ENCODE measurements at regions not wholly inside any gene's neighbourhood (a gene's known extent, or its start where the extent isn't known, plus 50 kb on each side); places are given as distances from the start of the nearest gene placed in this dataset.

GRCh38 chr10:128295003-128295402 is 168.8 kb upstream of the MKI67 start:
- H3K4me1 ChIP-seq (ENCODE audit: insufficient read depth, poor library complexity, severe bottlenecking) = no peaks in the 10 kb centered on the region
- H3K9me3 ChIP-seq (ENCODE audit: severe bottlenecking) = no peaks in the 10 kb centered on the region
- no peak for TF ChIP-seq CTCF (IDR thresholded peaks at IDR 0.05; ENCODE audit: poor library complexity, severe bottlenecking)
- no peak for ATAC-seq (ENCODE audit: low read depth)
- H3K27ac ChIP-seq (ENCODE audit: poor library complexity, severe bottlenecking) = no peak overlapping the region
- DNase-seq (ENCODE audit: low spot score) = no peak
- no peak overlapping the region for H3K4me3 ChIP-seq (ENCODE audit: severe bottlenecking)
- no peaks in the 10 kb centered on the region for H3K36me3 ChIP-seq (ENCODE audit: low read depth)
- H3K27me3 ChIP-seq (ENCODE audit: insufficient read depth, poor library complexity, severe bottlenecking) = no peaks in the 10 kb centered on the region

GRCh38 chr10:128296253-128297007 is 170.2 kb upstream of the MKI67 start:
- no peaks in the 10 kb centered on the region for H3K4me1 ChIP-seq (ENCODE audit: insufficient read depth, poor library complexity, severe bottlenecking)
- H3K27me3 ChIP-seq (ENCODE audit: insufficient read depth, poor library complexity, severe bottlenecking) = no peaks in the 10 kb centered on the region
- no peaks in the 10 kb centered on the region for H3K9me3 ChIP-seq (ENCODE audit: severe bottlenecking)
- H3K36me3 ChIP-seq (ENCODE audit: low read depth) = no peaks in the 10 kb centered on the region
- no peak overlapping the region for H3K27ac ChIP-seq (ENCODE audit: poor library complexity, severe bottlenecking)
- no peak overlapping the region for H3K4me3 ChIP-seq (ENCODE audit: severe bottlenecking)
- TF ChIP-seq CTCF (IDR thresholded peaks at IDR 0.05; ENCODE audit: poor library complexity, severe bottlenecking) = no peak
- ATAC-seq (ENCODE audit: low read depth) (no peak), DNase-seq (ENCODE audit: low spot score) (no peak)

GRCh38 chr10:128297709-128298378 is 171.6 kb upstream of the MKI67 start:
- no peak for DNase-seq (ENCODE audit: low spot score)

GRCh38 chr10:128298587-128298986 is 172.4 kb upstream of the MKI67 start:
- Histone ChIP-seq H3K4me1 (ENCODE audit: insufficient read depth, poor library complexity, severe bottlenecking) (no peaks in the 10 kb centered on the region), H3K9me3 (ENCODE audit: severe bottlenecking) (no peaks in the 10 kb centered on the region), H3K4me3 (ENCODE audit: severe bottlenecking) (no peak overlapping the region), H3K36me3 (ENCODE audit: low read depth) (no peaks in the 10 kb centered on the region), H3K27me3 (ENCODE audit: insufficient read depth, poor library complexity, severe bottlenecking) (no peaks in the 10 kb centered on the region), H3K27ac (ENCODE audit: poor library complexity, severe bottlenecking) (no peak overlapping the region)
- DNase-seq (ENCODE audit: low spot score) (no peak), ATAC-seq (ENCODE audit: low read depth) (no peak)
- TF ChIP-seq CTCF (IDR thresholded peaks at IDR 0.05; ENCODE audit: poor library complexity, severe bottlenecking) = no peak

More at GRCh38 chr10:128297709-128298378, 171.6 kb upstream of the MKI67 start:
- H3K4me1 ChIP-seq (ENCODE audit: insufficient read depth, poor library complexity, severe bottlenecking) = no peaks in the 10 kb centered on the region
- TF ChIP-seq CTCF (IDR thresholded peaks at IDR 0.05; ENCODE audit: poor library complexity, severe bottlenecking) = no peak
- H3K36me3 ChIP-seq (ENCODE audit: low read depth) = no peaks in the 10 kb centered on the region
- no peaks in the 10 kb centered on the region for H3K27me3 ChIP-seq (ENCODE audit: insufficient read depth, poor library complexity, severe bottlenecking)
- no peaks in the 10 kb centered on the region for H3K9me3 ChIP-seq (ENCODE audit: severe bottlenecking)
- H3K4me3 ChIP-seq (ENCODE audit: severe bottlenecking) = no peak overlapping the region
- H3K27ac ChIP-seq (ENCODE audit: poor library complexity, severe bottlenecking) = no peak overlapping the region
- no peak for ATAC-seq (ENCODE audit: low read depth)

All from RWPE2 (cell line).